ACC112 (cell line): ENCODE measurements at regions not wholly inside any gene's neighbourhood (a gene's known extent, or its start where the extent isn't known, plus 50 kb on each side); places are given as distances from the start of the nearest gene placed in this dataset.

Experiments
- H2AFZ ChIP-seq: fragments of 200-600 bp; sonication (generic); one replicate; pipeline ENCODE4 v1.6.0; 2017; ENCODE audit warnings: antibody characterized with exemption, low read length; ENCODE audit not compliant: unreplicated experiment
- H3K27ac ChIP-seq: fragments of 200-600 bp; sonication (generic); 2 replicates; pipeline ENCODE4 v1.5.1; 2014; ENCODE audit warnings: low read depth, mild to moderate bottlenecking, antibody characterized with exemption, low read length, moderate library complexity
- H3K27me3 ChIP-seq: fragments of 200-600 bp; sonication (generic); 2 replicates; pipeline ENCODE4 v1.6.1; 2014; ENCODE audit warnings: mild to moderate bottlenecking, antibody characterized with exemption, low read length, moderate library complexity, mixed read lengths; ENCODE audit not compliant: insufficient read depth
- H3K36me3 ChIP-seq: fragments of 200-600 bp; sonication (generic); 2 replicates; pipeline ENCODE4 v1.6.1; 2016; ENCODE audit warnings: mild to moderate bottlenecking, antibody characterized with exemption, low read length, moderate library complexity, mixed read lengths; ENCODE audit not compliant: insufficient read depth
- H3K4me1 ChIP-seq: fragments of 200-600 bp; sonication (generic); one replicate; pipeline ENCODE4 v1.6.1; 2016; ENCODE audit warnings: low read length, mixed read lengths; ENCODE audit not compliant: insufficient read depth, unreplicated experiment, control insufficient read depth
- H3K4me3 ChIP-seq: fragments of 200-600 bp; sonication (generic); 2 replicates; pipeline ENCODE4 v1.5.1; 2014; ENCODE audit warnings: mild to moderate bottlenecking, low read depth, low read length
- H3K79me2 ChIP-seq: fragments of 200-600 bp; sonication (generic); one replicate; pipeline ENCODE4 v1.6.0; 2016; ENCODE audit warnings: low read length; ENCODE audit not compliant: control insufficient read depth, unreplicated experiment, insufficient read depth

DNA sequence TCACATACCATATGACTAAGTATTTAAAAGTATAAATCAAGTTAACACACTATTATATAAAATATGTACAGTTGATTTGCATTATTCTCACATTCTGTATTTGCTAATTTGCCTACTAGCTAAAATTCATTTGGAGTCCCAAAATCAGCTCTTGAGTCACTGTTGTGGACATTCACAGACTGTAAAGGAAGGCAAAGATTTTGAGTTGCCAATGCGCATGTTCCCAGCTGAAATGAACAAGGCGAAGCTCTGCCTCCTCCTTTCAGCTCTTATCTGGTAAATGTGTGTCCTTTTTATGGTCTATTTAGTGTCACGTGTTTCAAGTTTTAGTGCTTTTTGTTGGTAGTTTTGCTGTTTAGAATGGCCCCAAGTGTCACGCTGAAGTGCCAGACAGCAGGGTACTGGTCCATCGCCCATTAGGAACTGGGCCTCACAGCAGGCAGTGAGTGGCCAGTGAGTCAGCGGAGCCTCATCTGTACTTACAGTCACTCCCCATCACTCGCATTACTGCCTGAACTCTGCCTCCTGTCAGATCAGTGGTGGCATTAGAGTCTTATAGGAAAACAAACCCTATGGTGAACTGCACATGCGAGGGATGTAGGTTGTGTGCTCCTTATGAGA, 87.2 kb upstream of the ADTRP start:
- H3K79me2 ChIP-seq = no peaks in the 10 kb centered on the region
- H3K27ac ChIP-seq = no peak overlapping the region
- no peaks in the 10 kb centered on the region for H3K27me3 ChIP-seq
- H2AFZ ChIP-seq = peak overlapping the region; percentile 21
- peaks cover 18% of the 10 kb centered on the region for H3K4me1 ChIP-seq
- no peak overlapping the region for H3K4me3 ChIP-seq
- no peaks in the 10 kb centered on the region for H3K36me3 ChIP-seq

GRCh38 chr6:11858439-11858838, 79.8 kb upstream of the ADTRP start:
- peaks cover 13% of the 10 kb centered on the region for H3K4me1 ChIP-seq
- H3K4me3 ChIP-seq = no peak overlapping the region
- H3K36me3 ChIP-seq = no peaks in the 10 kb centered on the region
- H3K27me3 ChIP-seq = no peaks in the 10 kb centered on the region
- H3K27ac ChIP-seq = no peak overlapping the region
- H2AFZ ChIP-seq = no peak overlapping the region
- H3K79me2 ChIP-seq = no peaks in the 10 kb centered on the region

GRCh38 chr6:11855743-11856142, 77.1 kb upstream of the ADTRP start:
- no peak overlapping the region for H3K4me3 ChIP-seq
- H3K27me3 ChIP-seq = no peaks in the 10 kb centered on the region
- H3K27ac ChIP-seq = no peak overlapping the region
- H3K79me2 ChIP-seq = no peaks in the 10 kb centered on the region
- H2AFZ ChIP-seq = no peak overlapping the region
- H3K4me1 ChIP-seq = peaks cover 23% of the 10 kb centered on the region
- no peaks in the 10 kb centered on the region for H3K36me3 ChIP-seq

GRCh38 chr6:11854408-11855165, 76.0 kb upstream of the ADTRP start:
- Histone ChIP-seq H2AFZ (no peak overlapping the region), H3K27me3 (no peaks in the 10 kb centered on the region), H3K4me3 (no peak overlapping the region; the same call in 1 of the 2 replicates), H3K27ac (peak overlapping the region; percentile 50; the same call in 1 of the 2 replicates), H3K79me2 (no peaks in the 10 kb centered on the region), H3K4me1 (peaks cover 24% of the 10 kb centered on the region), H3K36me3 (no peaks in the 10 kb centered on the region)

DNA sequence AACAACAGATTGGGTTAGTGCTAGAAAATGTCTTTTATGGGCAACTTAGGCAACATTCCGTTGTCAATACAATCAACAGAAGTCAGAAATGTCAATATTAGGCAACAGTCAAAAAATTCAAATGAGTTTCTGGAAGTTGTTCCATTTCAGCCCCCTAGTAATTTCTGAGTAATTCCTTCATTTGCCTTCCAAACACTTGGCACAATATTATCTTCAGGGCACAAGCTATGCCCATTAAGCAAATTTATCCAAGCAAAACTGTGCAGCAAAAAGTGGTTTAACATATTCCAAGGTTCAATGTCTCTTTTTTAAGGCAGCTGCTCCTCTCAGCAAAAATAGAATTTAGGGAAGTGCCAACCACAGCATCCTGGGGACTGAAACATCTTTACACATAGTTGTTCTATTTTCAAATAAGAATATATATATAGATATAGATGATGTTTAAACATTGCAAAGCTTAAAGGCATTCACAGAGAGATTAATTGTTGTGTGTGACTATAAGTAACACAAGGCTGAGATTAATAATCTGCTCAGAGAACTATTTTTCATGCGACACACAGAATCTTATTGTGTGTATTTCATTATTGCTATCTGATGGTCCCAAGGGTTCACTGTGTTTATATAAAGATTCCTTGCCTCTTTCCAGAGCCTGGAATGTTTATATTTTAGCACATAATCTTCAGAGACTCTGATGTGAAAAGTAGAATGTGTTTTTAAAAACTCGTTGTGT, 75.2 kb upstream of the ADTRP start:
- Histone ChIP-seq H3K36me3 (no peaks in the 10 kb centered on the region), H3K4me3 (no peak overlapping the region), H3K27ac (peak overlapping the region; percentile 50; the same call in 1 of the 2 replicates), H2AFZ (no peak overlapping the region), H3K79me2 (no peaks in the 10 kb centered on the region), H3K4me1 (peaks cover 31% of the 10 kb centered on the region), H3K27me3 (no peaks in the 10 kb centered on the region)

DNA sequence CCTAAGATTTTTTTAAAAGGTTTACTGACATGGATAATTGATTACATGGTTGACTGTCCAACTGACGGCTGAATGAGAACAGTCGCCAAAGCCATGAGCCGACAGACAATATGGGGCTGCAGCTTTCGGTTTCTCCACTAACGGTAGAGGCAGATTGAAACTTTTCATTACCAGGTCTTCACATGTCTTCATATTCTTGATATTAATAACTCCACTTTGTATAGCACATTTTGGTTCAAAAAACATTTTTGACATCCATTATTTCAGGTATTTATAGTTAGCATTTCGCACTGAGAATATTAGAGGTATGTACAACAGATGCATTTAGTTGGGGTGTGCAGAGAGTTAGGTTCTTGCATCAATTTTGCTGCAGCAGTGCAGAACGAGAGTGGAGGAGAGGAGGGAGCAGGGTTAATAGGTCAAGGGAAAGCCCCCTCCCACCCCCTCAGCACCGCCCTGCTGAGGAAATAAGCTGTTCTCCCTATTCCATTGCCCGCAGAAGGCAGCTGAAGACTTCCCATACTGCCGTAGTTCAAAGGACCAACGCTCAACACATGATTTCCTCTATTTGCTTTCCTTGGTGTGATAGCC, 73.6 kb upstream of the ADTRP start:
- Histone ChIP-seq H3K4me3 (no peak overlapping the region), H2AFZ (no peak overlapping the region), H3K79me2 (no peaks in the 10 kb centered on the region), H3K27me3 (no peaks in the 10 kb centered on the region), H3K36me3 (no peaks in the 10 kb centered on the region), H3K27ac (no peak overlapping the region), H3K4me1 (peaks cover 32% of the 10 kb centered on the region)

GRCh38 chr6:11851387-11851786, 72.8 kb upstream of the ADTRP start:
- Histone ChIP-seq H3K79me2 (no peaks in the 10 kb centered on the region), H3K4me3 (no peak overlapping the region), H3K27ac (no peak overlapping the region), H2AFZ (no peak overlapping the region), H3K4me1 (peaks cover 32% of the 10 kb centered on the region), H3K27me3 (no peaks in the 10 kb centered on the region), H3K36me3 (no peaks in the 10 kb centered on the region)

- H3K4me3 ChIP-seq = no peak overlapping the region
- H2AFZ ChIP-seq = no peak overlapping the region
- H3K79me2 ChIP-seq = no peaks in the 10 kb centered on the region
- no peaks in the 10 kb centered on the region for H3K27me3 ChIP-seq
- H3K4me1 ChIP-seq = peaks cover 26% of the 10 kb centered on the region
- H3K27ac ChIP-seq = no peak overlapping the region
- H3K36me3 ChIP-seq = no peaks in the 10 kb centered on the region
Observed at GRCh38 chr6:11848852-11849731, 70.5 kb upstream of the ADTRP start.

- Histone ChIP-seq H2AFZ (no peak overlapping the region), H3K27me3 (no peaks in the 10 kb centered on the region), H3K79me2 (no peaks in the 10 kb centered on the region), H3K4me1 (peaks cover 18% of the 10 kb centered on the region), H3K36me3 (no peaks in the 10 kb centered on the region), H3K27ac (no peak overlapping the region), H3K4me3 (no peak overlapping the region)
Observed at GRCh38 chr6:11848346-11848651, 69.7 kb upstream of the ADTRP start.
